Immature natural killer cell (primary cell): ENCODE measurements at regions not wholly inside any gene's neighbourhood (a gene's known extent, or its start where the extent isn't known, plus 50 kb on each side); places are given as distances from the start of the nearest gene placed in this dataset.

Source experiments
- DNase-seq, 3 donors: peaks; one replicate each; pipeline ENCODE4 v3.0.0; 2022; ENCODE audit warnings: mixed read lengths in 1 of 3
- H3K27ac Mint-ChIP-seq, 6 donors: one replicate each; pipeline ENCODE4 v1.8.0; 2020; ENCODE audit warnings: mixed read lengths in 6 of 6, mild to moderate bottlenecking in 5 of 6, inconsistent platforms in 4 of 6, moderate library complexity in 3 of 6
- H3K27me3 Mint-ChIP-seq, 3 donors: one replicate each; pipeline ENCODE4 v1.8.0; 2020 to 2021; ENCODE audit warnings: low read depth in 3 of 3, mild to moderate bottlenecking in 3 of 3, mixed read lengths in 3 of 3, moderate library complexity in 3 of 3, inconsistent platforms in 1 of 3
- H3K36me3 Mint-ChIP-seq, 3 donors: one replicate each; pipeline ENCODE4 v1.8.0; 2020; ENCODE audit warnings: mixed read lengths in 3 of 3, inconsistent platforms in 2 of 3, mild to moderate bottlenecking in 2 of 3
- H3K4me1 Mint-ChIP-seq, 2 donors: one replicate each; pipeline ENCODE4 v1.8.0; 2020; ENCODE audit warnings: inconsistent platforms in 2 of 2, mild to moderate bottlenecking in 2 of 2, mixed read lengths in 2 of 2, moderate library complexity in 1 of 2
- H3K4me3 Mint-ChIP-seq, 5 donors: one replicate each; pipeline ENCODE4 v1.8.0; 2020; ENCODE audit warnings: mild to moderate bottlenecking in 5 of 5, mixed read lengths in 5 of 5, inconsistent platforms in 3 of 5, moderate library complexity in 3 of 5
- H3K9me3 Mint-ChIP-seq, 6 donors: one replicate each; pipeline ENCODE4 v1.8.0; 2020; ENCODE audit warnings: mild to moderate bottlenecking in 6 of 6, mixed read lengths in 6 of 6, inconsistent platforms in 4 of 6, moderate library complexity in 3 of 6

DNA sequence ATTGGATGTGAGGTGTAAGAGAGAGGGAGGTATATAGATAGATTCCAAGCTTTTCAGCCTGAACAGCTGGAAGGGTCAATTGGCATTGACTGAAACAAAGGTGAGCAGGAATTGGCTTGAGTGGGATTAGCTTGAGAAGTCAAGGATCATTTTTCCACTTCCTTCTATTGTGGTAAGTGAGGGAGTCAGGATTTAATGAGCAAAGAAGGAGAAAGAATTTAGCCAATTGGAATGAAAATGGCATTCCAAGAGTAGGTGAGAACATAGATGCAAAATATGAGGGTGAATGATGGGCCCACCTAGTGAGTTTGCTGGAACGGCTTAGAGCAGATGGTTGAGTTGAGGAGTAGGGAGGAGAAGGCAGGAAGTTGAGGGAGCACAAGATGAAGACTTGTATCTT lies 56.5 kb upstream of the ETV6 start:
- H3K9me3 Mint-ChIP-seq = no peaks in the 10 kb centered on the region
- H3K27me3 Mint-ChIP-seq = peaks cover 2 to 6% (median 4%) of the 10 kb centered on the region in 3 donors

DNA sequence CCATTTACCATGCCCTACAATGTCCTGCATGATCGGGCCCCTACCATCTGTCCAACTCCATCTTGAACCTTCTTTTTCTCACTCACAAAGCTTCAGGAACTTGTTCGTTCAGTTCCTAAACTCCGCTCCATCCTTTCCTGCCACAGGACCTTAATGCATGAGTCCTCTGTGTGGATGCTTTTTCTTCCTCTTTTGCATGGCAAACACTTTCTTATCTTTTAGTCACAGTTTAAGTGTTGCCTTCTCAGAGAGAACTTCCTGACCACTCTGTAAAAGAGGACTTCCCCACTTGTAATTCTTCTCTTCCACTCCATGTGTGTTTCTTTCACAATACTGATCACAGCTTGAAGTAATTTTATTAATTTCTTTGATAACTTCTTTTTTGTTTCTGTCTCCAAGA lies 54.4 kb upstream of the ETV6 start:
- DNase-seq = no peak
- no peaks in the 10 kb centered on the region for H3K4me1 Mint-ChIP-seq
- no peaks in the 10 kb centered on the region for H3K9me3 Mint-ChIP-seq
- H3K4me3 Mint-ChIP-seq = no peak overlapping the region
- no peak overlapping the region for H3K27ac Mint-ChIP-seq
- H3K36me3 Mint-ChIP-seq = no peaks in the 10 kb centered on the region
- H3K27me3 Mint-ChIP-seq = peaks cover 0 to 4% (median 4%) of the 10 kb centered on the region in 3 donors

More for the DNA sequence above, 56.5 kb upstream of the ETV6 start:
- H3K36me3 Mint-ChIP-seq = no peaks in the 10 kb centered on the region
- H3K4me3 Mint-ChIP-seq = no peak overlapping the region
- no peaks in the 10 kb centered on the region for H3K4me1 Mint-ChIP-seq
- no peak for DNase-seq
- H3K27ac Mint-ChIP-seq = no peak overlapping the region

DNA sequence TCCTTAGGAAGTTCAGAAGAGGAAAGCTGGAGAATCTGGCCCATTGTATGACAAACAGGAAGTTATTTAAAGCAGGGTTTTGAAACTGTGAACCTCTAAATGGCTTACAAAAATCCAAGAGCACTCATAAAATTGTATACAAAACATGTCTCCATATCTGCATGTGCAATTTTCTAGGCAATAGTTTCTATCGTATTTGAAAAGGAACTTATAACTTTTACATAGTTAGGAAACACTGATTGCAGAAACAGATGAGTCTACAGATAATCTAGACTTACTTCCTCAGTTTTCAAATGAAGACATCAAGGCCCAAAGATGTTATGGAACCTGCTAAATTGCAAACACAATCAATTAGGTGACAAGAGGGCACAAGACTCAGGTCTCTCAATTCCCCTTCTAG lies 53.3 kb upstream of the ETV6 start:
- Mint-ChIP-seq H3K4me1 (no peaks in the 10 kb centered on the region), H3K9me3 (no peaks in the 10 kb centered on the region), H3K36me3 (no peaks in the 10 kb centered on the region), H3K27ac (no peak overlapping the region), H3K4me3 (no peak overlapping the region), H3K27me3 (peaks cover 0 to 6% (median 3%) of the 10 kb centered on the region in 3 donors)
- no peak for DNase-seq

DNA sequence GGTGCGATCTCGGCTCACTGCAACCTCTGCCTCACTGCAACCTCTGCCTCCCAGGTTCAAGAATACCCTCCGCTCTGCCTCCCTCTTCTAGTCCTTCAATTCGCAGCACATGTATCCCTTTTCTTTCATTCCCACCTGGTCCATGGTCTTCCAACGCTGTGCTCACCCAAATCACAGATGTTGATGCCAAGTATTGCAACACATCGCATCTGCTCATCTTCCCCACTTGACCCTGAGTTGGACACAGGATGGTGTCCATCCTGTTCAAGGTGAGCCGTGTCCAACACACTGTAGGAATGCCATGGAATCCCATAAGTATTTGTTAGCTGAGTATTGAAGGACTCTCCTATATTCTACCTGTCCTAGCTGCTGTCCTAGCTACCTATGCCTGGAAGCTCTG lies 50.6 kb upstream of the ETV6 start:
- H3K4me1 Mint-ChIP-seq = no peaks in the 10 kb centered on the region
- no peaks in the 10 kb centered on the region for H3K36me3 Mint-ChIP-seq
- H3K9me3 Mint-ChIP-seq = no peaks in the 10 kb centered on the region
- H3K27ac Mint-ChIP-seq = no peak overlapping the region
- no peak for DNase-seq
- peaks cover 3 to 6% (median 3%) of the 10 kb centered on the region in 3 donors for H3K27me3 Mint-ChIP-seq
- H3K4me3 Mint-ChIP-seq = no peak overlapping the region
